Muscle of arm (tissue), 1 donor: ENCODE measurements at regions not wholly inside any gene's neighbourhood (a gene's known extent, or its start where the extent isn't known, plus 50 kb on each side); places are given as distances from the start of the nearest gene placed in this dataset.
A peak's percentile ranks its signal among the peaks of the same experiment; 100 is the strongest.

Experiments
- DNase-seq: peaks from one replicate; pipeline ENCODE4 v3.0.0-alpha.2; 2013

DNA sequence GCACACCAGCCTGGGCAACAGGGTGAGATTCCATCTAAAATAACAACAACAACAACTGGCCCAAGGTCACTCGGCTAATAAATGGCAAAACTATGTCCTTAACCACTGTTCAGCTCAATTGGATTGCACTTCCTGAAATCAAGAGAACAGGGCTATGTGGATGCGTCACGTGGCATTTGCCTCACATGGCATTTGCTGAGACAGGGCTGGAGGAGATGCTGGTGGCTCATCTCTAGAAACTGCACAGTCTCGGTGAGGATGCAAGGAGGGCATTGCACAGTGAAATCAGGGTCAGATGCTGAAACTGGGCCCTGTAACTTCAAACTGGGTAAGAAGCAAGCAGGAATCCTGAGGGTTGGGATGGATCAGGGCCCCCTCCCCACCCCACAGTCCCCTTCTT is 171.9 kb downstream of the BUD13 start:
- no peak for DNase-seq

DNA sequence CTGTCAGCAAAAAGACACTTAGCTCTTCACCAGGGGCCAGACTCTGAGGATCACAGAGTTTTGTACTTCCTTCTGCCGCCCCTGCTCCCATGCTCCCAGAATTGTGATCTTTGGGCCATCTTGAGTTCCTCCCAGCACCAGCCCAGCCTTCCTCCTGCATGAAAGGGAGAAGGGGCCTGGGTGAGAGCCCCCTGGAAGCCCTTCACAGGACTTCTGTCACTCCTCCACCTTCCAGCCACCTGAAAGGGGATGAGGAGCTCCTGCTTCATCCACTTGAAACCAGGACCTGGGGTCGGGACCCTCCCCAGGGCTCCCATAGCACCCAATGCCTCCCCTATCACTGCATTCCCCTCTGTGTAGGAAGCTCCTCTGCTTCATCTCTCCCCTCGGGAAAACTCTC is 174.2 kb downstream of the BUD13 start:
- DNase-seq, result no peak

DNA sequence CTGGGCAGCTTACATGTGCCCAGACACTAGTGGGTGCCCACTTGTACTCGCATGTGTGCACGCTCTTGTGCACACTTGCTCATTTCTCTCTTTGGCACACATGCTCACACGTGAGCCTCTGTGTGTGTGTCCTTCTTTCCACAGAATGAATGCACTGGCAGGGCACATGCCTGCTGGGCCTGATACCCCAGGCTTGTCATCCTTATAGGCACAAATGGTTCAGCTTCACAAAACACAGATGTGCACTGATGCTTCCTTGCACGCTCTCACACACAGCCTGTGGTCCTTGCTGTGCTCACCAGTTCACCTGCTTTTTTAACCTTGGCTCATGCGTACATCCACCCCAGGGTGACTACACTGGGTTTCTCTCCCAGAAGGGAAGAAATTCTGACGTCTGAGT is 174.8 kb downstream of the BUD13 start:
- DNase-seq, result no peak

DNA sequence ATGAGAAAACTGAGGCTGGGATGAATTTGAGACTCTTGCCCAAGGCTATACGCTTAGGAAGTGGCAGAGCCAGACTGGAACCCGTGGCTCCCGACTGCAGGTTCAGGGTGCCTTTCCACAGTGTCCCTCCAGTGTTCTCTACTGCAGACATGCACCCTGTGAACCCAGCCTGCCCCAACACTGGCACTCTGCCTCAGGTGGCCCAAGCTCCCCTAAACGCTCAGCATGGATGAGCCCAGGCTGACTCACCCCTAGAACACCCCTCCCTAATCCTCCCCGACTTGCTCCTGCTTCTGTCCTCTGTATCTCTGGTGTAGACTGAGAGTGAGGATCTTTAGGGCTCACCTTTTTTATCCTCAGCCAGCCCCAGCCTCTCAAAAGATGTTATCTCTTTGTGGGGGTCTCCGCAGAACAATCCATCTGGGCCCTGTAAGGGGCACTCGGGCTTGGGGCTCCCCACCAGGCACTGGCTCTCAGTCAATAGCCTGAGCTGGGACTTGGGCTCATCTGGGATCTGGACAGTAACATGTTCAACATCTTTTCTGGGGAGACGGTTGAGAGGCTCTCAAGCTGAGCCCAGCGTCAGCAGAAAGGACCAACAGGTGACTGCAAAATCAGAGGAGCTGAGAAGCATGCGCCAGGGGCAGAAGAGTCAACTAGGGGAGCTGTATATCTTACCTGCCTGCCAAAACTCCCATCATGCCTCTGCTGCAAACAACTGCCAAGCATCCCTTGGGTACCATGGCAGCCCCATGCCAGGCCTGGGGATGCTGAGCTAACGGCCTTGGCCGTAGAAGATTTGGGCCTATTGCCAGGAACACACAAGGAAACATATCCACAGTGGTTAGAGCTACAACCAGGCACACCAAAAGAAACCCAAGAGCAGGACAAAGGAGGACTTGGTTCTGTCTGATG is 176.2 kb downstream of the BUD13 start:
- DNase-seq, result no peak

DNA sequence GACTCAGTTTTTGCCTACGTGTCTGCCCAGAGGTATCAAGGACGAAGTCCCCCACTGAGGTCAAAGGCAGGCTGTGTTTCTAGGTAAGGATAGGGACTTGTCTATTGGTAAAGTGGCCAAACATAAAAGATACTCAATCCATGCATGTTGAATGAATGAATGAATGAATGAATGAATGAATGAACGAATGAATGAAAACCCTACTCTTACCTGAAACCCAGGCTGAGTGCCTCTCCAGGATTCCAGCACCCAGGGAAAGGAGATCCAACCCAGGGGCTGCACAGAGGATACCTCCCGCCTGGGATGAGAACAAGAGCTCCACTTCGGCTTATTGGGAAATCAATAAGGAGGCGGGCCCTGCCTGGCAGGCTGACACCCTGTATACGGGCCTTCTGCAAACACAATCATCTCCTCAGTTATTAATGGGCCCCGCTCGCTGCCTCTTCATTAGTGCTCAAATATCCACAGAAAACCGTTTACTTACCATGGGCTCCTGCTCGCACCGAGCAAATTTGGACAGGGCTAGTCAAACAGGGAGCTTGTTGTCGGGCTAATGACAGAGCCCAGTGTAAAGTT is 177.4 kb downstream of the BUD13 start:
- DNase-seq, result no peak

DNA sequence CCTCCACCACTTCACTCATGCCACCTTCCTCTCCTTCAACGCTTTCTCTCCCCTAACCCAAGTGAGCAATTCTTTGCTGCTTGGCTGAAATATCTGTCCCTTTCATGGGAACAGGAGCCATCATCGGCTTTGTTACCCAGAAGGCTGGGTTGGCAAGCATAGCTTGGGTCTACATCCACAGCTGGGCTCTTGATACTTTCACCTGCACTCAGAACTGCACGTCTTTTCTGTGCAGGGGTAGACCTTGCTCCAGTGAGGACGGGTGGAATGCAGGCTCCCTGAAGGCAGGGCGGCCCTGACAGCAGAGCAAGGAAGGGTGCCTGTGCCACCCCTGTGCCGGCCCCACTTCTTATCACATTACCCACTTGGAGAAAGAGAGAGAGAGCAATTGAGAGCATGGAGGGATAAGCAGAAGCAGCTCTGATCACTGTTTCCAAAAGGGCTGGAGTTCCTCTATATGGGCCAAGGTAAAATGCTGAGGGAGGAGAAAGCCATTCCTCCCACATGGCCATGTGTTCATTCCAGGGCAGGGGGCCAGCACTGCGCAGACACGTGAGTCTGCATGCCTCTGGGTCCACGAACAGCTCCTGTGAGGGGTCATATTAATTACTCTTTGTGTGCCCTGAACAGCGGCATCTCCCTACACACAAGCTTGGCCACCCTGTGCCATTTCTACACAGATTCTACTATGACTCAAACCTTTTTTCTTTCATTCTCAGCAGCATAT is 181.8 kb downstream of the BUD13 start:
- DNase-seq, result no peak

DNA sequence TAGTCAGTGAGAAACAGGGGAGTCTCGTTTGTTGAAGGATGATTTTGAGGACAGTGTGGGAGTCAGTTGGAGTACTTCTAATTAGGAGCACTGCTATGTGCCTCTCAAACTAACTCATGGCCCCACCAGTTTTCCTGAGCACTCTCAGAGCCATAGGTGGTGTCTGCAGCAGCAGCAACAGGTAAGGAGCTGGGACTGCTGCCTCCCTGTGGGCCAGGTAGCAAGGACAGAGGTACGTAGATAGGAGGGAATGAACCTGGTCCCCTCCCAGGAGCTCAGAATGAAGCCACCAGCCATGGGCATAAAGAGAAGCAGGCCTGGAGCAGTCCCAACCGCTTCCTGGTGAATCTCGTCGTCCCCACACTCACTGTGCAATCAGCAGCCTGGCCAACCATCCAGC is 183.4 kb downstream of the BUD13 start:
- no peak for DNase-seq

DNA sequence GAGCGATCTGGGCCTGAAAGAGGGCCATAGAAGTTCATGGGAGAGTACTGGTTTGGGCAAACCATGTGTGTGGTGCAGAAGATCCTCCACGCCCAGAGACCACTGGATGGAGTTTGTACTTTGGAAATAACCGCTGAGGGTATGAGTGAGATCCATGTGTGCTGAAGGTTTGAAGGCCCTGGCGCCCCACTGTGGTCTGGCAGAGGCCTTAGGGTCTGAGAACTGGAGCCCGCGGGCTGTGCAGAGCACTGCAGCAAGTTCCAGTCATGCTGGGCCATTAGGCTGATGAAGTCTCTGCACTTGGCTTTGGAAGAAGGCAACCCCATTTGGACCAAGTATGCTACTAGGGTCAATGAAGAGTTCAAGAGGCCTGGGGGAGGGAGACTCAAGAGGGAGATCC is 186.4 kb downstream of the BUD13 start:
- DNase-seq, result no peak

DNA sequence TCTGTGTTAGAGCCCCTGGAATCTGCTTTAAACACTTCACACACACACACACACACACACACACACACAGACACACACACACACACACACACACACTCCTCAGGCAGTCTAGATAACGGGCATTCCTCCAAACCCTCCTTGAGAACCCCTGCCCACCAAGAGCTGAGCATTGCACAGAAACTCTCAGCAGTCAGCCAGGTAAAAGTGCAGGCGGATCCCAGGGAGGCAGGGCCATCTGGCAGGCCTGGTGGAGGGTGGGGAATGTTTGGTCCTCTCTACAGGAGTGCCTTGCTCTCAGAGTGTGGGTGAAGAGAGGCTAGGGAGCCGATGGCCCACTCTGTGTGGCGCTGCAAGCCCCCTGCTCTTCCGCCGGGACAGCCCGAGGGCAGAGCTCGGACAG is 190.2 kb downstream of the BUD13 start:
- no peak for DNase-seq

DNA sequence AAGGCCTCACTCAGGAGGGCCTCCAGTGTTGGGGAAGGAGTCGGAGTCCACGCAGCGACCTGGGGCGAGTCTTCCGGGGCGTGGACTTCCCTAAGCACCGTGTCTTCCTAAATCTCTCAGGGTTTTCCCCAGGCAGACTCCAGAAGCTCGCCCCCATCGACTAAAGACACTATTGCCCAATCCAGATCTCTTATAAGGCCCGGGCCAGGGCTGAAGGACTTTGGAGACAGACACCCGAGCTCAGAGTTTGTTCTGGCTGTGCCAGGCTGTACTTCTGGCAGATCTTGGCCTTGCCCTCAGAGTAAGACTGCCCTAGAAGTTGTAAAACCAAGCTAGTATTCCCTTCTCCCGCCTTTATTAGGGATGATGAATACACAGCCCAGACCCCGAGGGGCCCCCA is 191.4 kb downstream of the BUD13 start:
- DNase-seq, result no peak

DNA sequence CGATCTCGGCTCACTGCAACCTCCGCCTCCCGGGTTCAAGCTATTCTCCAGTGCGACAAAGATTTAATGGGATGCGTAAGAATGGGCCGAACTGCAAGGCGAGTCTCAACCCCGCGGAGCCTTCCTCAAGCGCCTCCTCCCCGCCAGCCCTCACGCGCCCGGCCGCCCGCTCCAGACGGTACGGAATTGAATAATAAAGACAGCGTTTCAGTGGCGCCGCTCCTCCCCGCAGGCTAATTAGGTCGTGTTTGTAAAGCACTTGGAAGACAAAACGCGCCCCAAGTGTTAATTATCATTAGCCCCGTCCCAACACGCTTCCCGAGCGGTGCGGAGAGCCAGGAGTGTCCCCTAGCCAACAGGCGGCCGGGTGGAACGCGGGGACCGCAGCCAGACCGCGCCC is 192.0 kb downstream of the BUD13 start:
- DNase-seq, result no peak

DNA sequence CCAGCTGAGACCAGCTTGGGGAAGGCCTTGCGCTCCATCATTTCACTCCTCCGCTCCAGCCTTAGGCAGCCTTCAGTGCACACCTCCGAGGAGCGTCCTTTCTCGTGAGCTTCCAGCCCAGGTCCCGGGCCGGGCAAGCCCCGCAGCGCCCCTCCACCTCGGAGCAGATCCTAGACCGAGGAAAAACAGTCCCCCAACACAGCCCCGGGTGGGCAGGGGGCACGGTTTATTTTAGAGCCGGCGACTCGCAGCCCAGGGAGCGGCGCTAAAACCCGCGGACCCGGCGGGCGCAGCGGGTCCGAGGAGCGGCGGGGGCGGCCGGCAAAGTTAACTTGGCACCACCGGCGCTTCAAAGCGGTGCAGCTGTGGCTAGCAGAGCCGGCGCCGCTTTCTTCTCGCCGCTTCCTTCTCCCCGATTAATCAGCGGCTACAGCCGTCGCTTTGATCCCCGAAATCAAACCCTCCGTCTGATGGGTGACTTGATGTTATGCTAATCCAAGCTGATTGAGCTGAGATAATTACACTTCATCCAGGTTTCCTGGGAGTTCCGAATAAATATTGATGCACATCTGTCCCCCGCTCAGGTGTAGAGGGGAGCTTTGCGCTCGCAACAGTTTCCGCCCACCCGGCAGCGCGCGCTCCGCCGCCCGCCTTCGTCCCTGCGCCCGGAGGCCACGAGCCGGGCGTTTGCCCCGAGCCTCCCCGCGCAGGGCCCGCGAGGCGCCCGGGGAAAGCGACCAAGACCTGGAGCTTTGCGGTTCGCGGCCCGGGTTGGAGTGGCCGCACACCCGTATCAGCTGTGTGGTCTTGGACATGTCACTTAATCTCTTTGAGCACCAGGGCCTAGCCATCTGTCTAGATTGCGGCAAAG is 192.7 kb downstream of the BUD13 start:
- DNase-seq, result no peak

DNA sequence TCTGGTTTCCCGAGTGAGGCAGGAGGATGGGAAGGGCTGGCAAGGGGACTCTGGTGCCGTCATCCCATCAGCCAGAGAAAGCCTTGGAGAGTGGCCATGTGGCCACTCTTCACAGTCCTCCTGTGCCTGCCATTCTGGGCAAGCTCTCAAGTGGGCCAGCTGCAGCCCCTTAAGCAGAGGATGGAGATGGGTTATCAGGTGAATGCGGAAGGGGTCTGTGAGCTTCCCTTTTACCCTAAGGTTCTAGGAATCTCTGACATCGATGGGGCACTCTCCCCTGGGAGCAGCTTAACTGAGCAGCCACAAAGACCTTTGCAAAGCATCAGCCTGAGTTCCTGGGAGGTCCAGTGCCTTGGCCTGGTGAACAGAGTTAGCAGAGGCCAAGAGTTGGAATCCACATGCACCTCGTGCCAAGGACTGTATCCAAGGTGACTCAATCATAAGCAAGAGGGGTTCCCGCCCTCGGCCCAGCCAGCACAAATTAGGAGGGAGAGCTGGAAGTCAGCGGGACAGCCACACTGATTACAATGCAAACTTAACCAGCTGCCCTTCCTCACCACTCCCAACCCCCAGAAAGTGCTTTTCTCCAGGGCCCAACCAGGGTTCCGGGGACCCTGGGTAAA is 193.6 kb downstream of the BUD13 start:
- peak; percentile 38 for DNase-seq

DNA sequence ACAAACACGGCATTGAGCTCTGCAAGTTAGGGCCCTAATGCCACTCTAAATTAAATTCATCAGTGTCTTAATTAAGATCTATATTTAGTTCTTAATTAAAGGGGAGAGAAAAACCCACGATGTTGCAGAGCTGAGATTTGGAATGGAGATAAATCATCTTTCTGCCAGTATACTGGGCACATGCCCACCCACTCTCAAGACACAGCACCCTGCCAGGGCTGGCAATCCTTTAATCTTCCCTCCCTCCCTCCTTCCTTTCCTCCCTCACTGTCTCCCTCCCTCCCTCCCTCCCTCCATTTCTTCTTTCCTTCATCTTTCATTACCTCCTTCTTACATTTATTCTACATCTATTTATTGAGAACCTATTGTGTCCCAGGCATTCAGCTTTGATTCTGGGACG is 194.8 kb downstream of the BUD13 start:
- no peak for DNase-seq

DNA sequence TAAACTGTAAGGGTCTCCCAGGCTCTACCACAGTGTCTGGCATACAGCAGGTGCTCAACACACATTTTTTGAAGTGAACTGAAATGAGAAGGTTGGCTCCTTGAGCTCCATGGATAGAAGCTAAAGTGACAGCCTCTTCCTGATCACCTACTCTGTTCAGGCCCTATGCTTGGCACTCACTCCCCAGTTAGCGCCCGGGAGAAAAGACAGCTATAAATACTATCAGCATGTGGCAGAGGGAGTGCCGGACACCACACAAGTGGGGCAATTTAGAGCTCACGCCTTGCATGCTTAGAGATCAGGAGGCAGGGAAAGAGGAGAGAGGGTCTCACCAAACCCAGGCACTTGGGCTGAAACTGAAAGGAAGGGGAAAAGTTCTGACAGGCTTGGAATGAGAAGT is 195.5 kb downstream of the BUD13 start:
- no peak for DNase-seq

DNA sequence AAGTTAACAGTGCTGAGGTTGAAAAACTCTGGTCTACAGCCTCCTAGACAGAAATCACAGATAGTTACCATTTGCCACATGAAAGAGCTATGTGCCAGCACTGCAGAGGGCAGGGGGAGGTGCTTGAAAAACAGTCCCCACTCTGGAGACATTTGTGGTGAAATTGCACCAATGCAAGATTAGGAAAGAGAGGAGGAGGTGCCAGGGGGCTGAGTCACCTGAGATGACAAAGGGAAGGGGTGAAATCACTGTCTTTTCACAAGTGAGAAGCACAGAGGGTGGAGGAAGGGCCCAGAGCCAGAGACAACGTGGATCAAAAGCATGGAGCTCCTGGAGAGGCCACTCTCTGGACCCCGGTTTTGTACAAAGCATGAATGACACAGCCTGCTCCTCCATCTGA is 196.3 kb downstream of the BUD13 start:
- DNase-seq, result no peak

DNA sequence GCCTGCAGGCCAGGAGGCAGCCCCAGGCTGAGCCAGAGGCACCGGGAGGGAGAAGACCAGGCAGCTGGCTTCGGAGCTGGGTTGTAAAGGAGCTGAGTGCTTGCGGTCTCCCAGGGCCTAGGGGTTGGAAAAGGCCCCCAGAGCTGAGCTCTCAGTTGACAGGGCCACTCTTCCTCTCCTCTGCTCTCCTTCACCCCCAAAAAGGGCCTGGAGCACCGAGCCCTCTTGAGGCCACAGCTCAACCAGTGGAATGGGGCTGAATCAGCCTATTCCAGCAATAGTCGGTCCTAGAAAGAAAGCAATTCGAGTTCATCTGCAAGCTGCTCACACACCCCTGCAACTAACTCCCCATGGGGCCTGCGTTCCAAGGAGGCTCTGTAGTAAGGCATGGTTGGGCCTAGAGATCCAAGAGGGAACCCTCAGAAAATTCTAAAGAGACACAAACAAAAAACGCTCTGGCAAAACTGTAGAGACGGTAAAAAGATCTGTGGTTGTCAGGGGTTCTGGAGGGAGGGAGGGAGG is 205.0 kb downstream of the BUD13 start:
- no peak for DNase-seq

DNA sequence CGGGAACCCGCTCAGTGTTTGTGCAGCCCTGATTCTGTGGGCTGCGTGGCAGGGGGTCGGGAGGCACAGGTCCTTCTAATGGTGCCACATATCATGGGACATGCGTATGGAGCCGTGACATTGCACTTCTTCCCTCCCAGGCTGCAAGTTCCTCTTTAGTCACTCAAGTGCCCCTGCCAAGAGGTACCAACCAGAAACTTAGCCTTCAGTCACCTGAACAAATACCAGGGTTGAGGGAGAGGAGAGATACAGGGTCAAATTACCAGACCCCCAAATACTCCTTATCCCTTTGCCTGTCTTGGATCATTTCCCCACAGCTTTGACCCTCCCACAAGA is 209.1 kb downstream of the BUD13 start:
- no peak for DNase-seq

DNA sequence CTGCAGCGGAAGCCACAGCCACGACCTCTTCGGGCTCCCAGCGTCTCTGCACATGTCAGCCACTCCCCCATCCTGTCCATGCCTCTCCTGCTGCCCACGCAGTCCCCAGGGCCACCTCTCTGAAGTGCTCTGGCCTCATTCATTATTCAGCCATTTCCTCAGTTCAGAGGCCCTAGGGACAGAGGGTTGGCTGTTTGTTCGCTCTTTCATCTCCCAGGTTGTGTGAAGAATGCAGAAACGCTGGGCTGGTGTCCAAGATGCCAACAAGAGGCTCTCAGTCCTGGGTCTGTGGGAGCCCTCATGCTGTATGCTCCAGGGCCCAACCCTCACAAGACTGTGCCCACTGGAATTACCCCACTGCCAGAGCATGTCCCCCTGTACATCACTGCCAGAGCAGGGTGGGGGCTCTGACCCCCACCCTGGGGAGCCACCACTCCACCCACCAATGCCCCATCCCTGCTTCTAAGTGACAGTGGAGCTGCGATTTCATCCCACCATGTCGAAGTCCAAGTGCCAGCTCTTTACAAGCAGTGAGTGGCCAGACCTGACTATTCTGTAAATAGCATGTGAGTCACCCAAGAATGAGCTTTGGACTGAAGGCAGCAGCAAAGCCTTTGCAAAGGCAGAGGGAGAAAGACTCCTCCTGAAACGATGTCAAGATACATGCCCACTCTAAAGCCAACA is 209.6 kb downstream of the BUD13 start:
- DNase-seq, result no peak

DNA sequence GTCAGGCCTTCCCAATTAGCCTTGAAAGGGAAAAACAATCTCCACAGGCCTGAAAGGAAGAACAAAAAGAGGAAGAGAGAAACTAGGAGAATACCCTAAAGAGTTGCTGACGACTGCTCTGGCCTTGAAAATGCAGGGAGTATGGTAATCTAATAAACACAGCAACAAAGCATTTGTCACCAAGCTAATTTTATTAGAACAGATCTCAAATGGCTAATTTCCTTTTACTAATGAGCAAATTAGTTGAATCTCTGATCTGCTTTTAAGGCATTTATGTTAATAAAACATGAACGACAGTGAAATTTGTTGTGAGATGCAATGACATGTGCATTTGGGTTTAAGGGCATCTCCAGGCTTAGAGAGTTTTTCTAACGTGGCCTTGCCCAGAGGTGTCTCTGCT is 212.2 kb downstream of the BUD13 start:
- DNase-seq, result no peak
